ENCODE measurements at regions not wholly inside any gene's neighbourhood (a gene's known extent, or its start where the extent isn't known, plus 50 kb on each side); places are given as distances from the start of the nearest gene placed in this dataset.

GRCh38 chr15:91706322-91707032, 147.0 kb upstream of the SLCO3A1 start (continued):
- no peak for TF ChIP-seq NKX3-1 (CRISPR knock-in tag; IDR thresholded peaks at IDR 0.05)
- TF ChIP-seq, protein P1, sequence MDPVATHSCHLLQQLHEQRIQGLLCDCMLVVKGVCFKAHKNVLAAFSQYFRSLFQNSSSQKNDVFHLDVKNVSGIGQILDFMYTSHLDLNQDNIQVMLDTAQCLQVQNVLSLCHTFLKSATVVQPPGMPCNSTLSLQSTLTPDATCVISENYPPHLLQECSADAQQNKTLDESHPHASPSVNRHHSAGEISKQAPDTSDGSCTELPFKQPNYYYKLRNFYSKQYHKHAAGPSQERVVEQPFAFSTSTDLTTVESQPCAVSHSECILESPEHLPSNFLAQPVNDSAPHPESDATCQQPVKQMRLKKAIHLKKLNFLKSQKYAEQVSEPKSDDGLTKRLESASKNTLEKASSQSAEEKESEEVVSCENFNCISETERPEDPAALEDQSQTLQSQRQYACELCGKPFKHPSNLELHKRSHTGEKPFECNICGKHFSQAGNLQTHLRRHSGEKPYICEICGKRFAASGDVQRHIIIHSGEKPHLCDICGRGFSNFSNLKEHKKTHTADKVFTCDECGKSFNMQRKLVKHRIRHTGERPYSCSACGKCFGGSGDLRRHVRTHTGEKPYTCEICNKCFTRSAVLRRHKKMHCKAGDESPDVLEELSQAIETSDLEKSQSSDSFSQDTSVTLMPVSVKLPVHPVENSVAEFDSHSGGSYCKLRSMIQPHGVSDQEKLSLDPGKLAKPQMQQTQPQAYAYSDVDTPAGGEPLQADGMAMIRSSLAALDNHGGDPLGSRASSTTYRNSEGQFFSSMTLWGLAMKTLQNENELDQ (CRISPR knock-in tag; IDR thresholded peaks at IDR 0.05; ENCODE audit: borderline replicate concordance), result no peak
- TF ChIP-seq, protein P2, sequence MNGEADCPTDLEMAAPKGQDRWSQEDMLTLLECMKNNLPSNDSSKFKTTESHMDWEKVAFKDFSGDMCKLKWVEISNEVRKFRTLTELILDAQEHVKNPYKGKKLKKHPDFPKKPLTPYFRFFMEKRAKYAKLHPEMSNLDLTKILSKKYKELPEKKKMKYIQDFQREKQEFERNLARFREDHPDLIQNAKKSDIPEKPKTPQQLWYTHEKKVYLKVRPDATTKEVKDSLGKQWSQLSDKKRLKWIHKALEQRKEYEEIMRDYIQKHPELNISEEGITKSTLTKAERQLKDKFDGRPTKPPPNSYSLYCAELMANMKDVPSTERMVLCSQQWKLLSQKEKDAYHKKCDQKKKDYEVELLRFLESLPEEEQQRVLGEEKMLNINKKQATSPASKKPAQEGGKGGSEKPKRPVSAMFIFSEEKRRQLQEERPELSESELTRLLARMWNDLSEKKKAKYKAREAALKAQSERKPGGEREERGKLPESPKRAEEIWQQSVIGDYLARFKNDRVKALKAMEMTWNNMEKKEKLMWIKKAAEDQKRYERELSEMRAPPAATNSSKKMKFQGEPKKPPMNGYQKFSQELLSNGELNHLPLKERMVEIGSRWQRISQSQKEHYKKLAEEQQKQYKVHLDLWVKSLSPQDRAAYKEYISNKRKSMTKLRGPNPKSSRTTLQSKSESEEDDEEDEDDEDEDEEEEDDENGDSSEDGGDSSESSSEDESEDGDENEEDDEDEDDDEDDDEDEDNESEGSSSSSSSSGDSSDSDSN (CRISPR knock-in tag; IDR thresholded peaks at IDR 0.05), result no peak
- TF ChIP-seq PAWR (CRISPR knock-in tag; IDR thresholded peaks at IDR 0.05; ENCODE audit: borderline replicate concordance), result no peak
- TF ChIP-seq ZNF576 (CRISPR knock-in tag; IDR thresholded peaks at IDR 0.05), result no peak
- TF ChIP-seq KDM3A (CRISPR knock-in tag; IDR thresholded peaks at IDR 0.05; ENCODE audit: low read depth), result no peak
- TF ChIP-seq ZNF678 (CRISPR knock-in tag; IDR thresholded peaks at IDR 0.05), result no peak
- no peak for TF ChIP-seq LCORL (IDR thresholded peaks at IDR 0.05)
- TF ChIP-seq LCORL (CRISPR knock-in tag; IDR thresholded peaks at IDR 0.05), result no peak
- TF ChIP-seq ZNF556 (CRISPR knock-in tag; IDR thresholded peaks at IDR 0.05; ENCODE audit: borderline replicate concordance), result no peak

Data from HepG2 (cell line).